Neural crest cell (in vitro differentiated cells): ENCODE measurements at regions not wholly inside any gene's neighbourhood (a gene's known extent, or its start where the extent isn't known, plus 50 kb on each side); places are given as distances from the start of the nearest gene placed in this dataset.

Source experiments
- DNase-seq: peaks from one replicate; pipeline ENCODE4 v3.0.0; 2021; ENCODE audit warnings: low read depth, mixed read lengths, low spot score
- H3K27ac Mint-ChIP-seq: one replicate; pipeline ENCODE4 v1.8.0; 2021; ENCODE audit warnings: mild to moderate bottlenecking, mixed read lengths; ENCODE audit not compliant: unreplicated experiment
- H3K27me3 Mint-ChIP-seq: 2 replicates; pipeline ENCODE4 v1.8.0; 2021; ENCODE audit warnings: low read depth, mild to moderate bottlenecking, mixed read lengths
- H3K36me3 Mint-ChIP-seq: 2 replicates; pipeline ENCODE4 v1.8.0; 2021; ENCODE audit warnings: low read depth, mild to moderate bottlenecking, mixed read lengths
- H3K4me1 Mint-ChIP-seq: 2 replicates; pipeline ENCODE4 v1.8.0; 2021; ENCODE audit warnings: mixed read lengths
- H3K4me3 Mint-ChIP-seq: one replicate; pipeline ENCODE4 v1.8.0; 2021; ENCODE audit warnings: mild to moderate bottlenecking, mixed read lengths
- H3K9me3 Mint-ChIP-seq: 2 replicates; pipeline ENCODE4 v1.8.0; 2021; ENCODE audit warnings: mixed read lengths
- TF ChIP-seq, protein P1 (sequence below): fragments of 200-600 bp; sonication (generic); conservative IDR thresholded peaks from 2 replicates; pipeline ENCODE4 v1.5.0; 2021; ENCODE audit warnings: antibody characterized with exemption, mild to moderate bottlenecking

DNA sequence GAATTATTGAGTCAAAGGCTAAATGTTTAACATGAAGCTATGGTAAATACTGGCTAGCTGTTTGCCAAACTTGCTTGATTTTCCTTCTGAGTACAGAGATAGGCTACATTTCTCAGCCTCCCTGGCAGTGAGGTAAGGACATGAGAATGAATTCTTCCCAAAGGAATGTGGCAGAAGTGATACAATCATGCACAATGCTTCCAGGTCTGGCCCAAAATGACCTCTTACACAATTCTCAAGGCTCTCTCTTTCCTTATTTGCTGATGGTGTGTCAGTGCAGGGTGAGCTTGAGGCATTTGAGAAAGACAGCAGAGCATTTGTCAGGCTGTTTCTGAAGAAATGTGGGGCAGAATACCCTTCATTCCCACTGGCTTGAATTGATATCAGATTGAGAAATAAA lies 95.6 kb upstream of the NABP1 start:
- Mint-ChIP-seq H3K27ac (no peak overlapping the region), H3K36me3 (no peaks in the 10 kb centered on the region), H3K27me3 (no peaks in the 10 kb centered on the region), H3K4me1 (peaks cover 7% of the 10 kb centered on the region), H3K9me3 (no peaks in the 10 kb centered on the region), H3K4me3 (no peak overlapping the region)
- TF ChIP-seq, protein P1, sequence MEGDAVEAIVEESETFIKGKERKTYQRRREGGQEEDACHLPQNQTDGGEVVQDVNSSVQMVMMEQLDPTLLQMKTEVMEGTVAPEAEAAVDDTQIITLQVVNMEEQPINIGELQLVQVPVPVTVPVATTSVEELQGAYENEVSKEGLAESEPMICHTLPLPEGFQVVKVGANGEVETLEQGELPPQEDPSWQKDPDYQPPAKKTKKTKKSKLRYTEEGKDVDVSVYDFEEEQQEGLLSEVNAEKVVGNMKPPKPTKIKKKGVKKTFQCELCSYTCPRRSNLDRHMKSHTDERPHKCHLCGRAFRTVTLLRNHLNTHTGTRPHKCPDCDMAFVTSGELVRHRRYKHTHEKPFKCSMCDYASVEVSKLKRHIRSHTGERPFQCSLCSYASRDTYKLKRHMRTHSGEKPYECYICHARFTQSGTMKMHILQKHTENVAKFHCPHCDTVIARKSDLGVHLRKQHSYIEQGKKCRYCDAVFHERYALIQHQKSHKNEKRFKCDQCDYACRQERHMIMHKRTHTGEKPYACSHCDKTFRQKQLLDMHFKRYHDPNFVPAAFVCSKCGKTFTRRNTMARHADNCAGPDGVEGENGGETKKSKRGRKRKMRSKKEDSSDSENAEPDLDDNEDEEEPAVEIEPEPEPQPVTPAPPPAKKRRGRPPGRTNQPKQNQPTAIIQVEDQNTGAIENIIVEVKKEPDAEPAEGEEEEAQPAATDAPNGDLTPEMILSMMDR, result no peak
- no peak for DNase-seq

DNA sequence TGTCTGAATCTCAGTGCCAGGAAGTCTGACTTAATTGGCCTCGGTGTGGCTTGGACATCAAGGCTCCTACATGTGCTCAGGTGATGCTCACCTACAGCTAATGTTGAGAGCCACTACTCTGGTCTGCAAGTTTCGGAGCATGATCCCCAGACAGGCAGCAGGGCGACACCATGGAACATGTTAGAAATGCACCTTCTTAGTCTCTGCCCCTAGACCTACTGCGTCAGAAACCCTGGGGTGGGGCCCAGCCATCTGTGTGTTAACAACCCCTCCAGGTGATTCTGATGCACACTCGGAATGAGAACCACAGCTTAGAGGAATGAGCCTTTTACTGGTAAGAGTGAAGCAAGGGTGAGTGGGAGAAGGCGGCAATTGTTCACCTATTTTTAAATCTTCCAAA lies 86.9 kb upstream of the NABP1 start:
- Mint-ChIP-seq H3K4me1 (peaks cover under 1% of the 10 kb centered on the region), H3K36me3 (no peaks in the 10 kb centered on the region), H3K27me3 (no peaks in the 10 kb centered on the region), H3K9me3 (no peaks in the 10 kb centered on the region), H3K27ac (no peak overlapping the region), H3K4me3 (no peak overlapping the region)
- TF ChIP-seq, protein P1, result no peak
- DNase-seq, result no peak

DNA sequence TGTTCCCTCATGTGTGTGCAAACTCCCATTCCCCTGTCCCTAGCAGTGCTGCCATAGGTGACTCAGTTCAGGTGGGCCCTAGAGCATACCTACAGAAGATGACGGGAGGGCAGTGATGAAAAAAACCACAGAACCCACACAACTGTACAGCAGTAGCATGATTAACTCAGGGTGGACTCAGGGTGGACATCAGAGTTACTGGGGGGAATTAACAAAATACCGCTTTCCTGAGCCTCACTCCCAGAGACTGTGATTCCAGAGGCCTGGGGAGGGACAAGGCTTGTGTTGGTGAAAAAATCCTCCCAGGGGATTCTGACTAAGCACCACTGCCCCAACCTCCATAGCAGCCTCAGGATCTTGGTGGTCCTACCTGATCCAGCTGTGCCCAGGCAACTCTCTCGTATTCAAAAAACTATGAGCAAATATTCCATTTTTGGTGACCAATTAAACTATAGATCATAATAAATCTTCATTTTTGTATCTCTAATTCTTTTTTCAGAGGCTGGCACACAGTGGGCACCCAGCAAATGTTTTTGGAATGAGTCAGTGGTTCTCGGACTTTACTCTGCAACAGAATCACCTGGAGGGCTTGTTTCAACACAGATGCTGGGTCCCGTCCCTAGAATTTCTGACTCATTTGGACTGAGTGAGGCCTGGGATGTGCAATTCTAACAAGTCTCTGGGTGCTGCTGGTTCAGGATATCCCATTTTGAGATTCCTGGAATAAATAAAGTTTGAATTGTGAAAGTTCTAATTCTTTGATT lies 84.1 kb upstream of the NABP1 start:
- Mint-ChIP-seq H3K9me3 (no peaks in the 10 kb centered on the region), H3K27ac (no peak overlapping the region), H3K36me3 (no peaks in the 10 kb centered on the region), H3K4me1 (no peaks in the 10 kb centered on the region), H3K27me3 (no peaks in the 10 kb centered on the region), H3K4me3 (no peak overlapping the region)
- no peak for DNase-seq
- TF ChIP-seq, protein P1, result no peak

DNA sequence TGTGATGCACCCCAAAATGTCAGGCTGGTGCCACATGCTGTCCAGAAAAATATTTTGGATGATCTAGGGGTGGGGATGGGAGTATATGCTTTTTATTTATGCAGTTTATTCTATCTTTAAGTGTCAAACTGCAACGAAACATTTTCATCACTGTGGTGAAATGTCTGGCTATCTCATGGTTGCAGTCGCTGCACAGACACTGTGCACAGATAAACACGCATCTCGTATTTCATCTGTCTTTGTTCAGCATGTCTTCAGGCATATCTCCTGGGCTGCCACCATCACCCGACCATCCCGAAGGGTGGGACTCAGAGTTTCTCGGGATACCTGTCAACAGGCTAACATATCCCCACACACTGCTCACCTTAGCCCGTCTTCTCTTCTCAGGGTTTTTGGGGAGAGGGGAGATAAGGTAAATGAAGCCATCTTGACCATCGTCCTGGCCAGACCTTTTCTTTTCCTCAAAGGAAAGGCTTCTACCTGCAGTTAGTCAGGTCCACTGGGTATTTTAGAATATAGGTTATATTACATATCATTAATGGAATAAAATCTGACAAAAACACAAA lies 80.7 kb upstream of the NABP1 start:
- no peaks in the 10 kb centered on the region for H3K27me3 Mint-ChIP-seq
- no peak overlapping the region for H3K4me3 Mint-ChIP-seq
- no peaks in the 10 kb centered on the region for H3K4me1 Mint-ChIP-seq
- H3K36me3 Mint-ChIP-seq, result no peaks in the 10 kb centered on the region
- H3K27ac Mint-ChIP-seq, result no peak overlapping the region
- TF ChIP-seq, protein P1, result no peak
- no peaks in the 10 kb centered on the region for H3K9me3 Mint-ChIP-seq
- DNase-seq, result no peak

DNA sequence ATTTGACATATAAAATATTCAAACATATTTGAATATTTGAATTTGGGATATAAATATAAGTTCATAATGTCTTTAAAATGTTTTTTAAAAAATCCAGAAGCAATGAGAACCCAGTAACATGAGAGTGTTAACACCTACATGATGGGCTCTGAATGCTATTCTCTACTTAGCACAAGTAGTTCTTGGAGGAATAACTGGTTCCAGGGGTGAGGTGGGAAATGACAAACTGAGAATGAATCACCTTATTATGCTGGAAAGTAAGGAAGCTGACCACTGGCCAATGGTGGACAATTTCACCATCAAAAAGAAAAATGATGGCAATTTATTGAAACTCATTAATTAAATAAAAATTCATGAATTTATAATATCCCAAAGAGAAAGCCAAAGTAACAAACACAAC lies 79.6 kb upstream of the NABP1 start:
- no peaks in the 10 kb centered on the region for H3K9me3 Mint-ChIP-seq
- DNase-seq, result no peak
- no peak overlapping the region for H3K27ac Mint-ChIP-seq
- no peak overlapping the region for H3K4me3 Mint-ChIP-seq
- TF ChIP-seq, protein P1, result no peak
- no peaks in the 10 kb centered on the region for H3K4me1 Mint-ChIP-seq
- H3K27me3 Mint-ChIP-seq, result no peaks in the 10 kb centered on the region
- H3K36me3 Mint-ChIP-seq, result no peaks in the 10 kb centered on the region
